ENCODE measurements at regions not wholly inside any gene's neighbourhood (a gene's known extent, or its start where the extent isn't known, plus 50 kb on each side); places are given as distances from the start of the nearest gene placed in this dataset.

DNA sequence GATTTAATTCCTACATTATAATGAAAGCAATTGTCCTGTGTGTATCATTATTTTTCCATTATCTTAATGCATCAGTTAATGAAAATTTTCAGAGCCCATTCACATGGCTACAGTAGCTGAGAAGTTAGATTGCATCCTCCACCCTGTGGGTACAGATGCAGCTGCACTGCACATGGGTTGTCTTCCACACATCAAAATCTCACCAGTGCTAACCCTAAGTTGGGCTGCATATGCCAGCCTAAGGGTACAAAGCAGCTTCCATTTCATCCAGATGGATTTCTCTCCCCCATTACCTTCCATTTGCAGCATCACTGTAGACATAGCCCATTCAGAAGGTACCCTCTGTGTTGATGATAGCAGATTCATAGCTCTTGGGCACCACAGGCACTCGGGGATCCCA, 74.7 kb upstream of the WDR11 start:
- ChIA-PET POLR2A (no interaction called here), CTCF (no interaction called here)
- no peak for DNase-seq
- no peak for ATAC-seq
- Mint-ChIP-seq H3K27me3 (peaks cover 1% of the 10 kb centered on the region), H3K9me3 (no peaks in the 10 kb centered on the region), H3K4me1 (ENCODE audit: low read depth) (no peaks in the 10 kb centered on the region), H3K4me3 (no peak overlapping the region), H3K27ac (no peak overlapping the region), H3K36me3 (ENCODE audit: low read depth) (no peaks in the 10 kb centered on the region)
- intact Hi-C loops (cut with micrococcal nuclease): no loop called here
- TF ChIP-seq, protein P1, sequence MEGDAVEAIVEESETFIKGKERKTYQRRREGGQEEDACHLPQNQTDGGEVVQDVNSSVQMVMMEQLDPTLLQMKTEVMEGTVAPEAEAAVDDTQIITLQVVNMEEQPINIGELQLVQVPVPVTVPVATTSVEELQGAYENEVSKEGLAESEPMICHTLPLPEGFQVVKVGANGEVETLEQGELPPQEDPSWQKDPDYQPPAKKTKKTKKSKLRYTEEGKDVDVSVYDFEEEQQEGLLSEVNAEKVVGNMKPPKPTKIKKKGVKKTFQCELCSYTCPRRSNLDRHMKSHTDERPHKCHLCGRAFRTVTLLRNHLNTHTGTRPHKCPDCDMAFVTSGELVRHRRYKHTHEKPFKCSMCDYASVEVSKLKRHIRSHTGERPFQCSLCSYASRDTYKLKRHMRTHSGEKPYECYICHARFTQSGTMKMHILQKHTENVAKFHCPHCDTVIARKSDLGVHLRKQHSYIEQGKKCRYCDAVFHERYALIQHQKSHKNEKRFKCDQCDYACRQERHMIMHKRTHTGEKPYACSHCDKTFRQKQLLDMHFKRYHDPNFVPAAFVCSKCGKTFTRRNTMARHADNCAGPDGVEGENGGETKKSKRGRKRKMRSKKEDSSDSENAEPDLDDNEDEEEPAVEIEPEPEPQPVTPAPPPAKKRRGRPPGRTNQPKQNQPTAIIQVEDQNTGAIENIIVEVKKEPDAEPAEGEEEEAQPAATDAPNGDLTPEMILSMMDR (IDR thresholded peaks at IDR 0.05): no peak

DNA sequence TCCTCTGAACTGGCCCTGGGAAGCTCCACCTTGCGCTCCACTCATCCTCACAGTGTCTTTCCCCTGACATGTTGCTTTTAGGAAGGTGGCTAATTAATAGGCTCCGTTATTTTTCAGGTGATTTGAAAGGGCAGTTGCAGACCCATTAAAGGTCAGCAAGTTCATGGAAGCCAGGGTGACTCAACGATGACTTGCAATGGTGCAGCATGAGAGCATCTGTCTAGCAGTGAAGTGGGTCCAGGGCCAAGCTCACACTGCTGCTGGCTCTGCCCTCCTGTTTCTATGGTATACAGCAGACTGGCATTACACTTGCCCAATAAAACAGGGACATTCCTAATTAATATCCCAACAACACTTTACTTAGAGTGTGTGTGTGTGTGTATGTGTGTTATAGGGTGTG, 68.8 kb upstream of the WDR11 start:
- TF ChIP-seq, protein P1 (IDR thresholded peaks at IDR 0.05): no peak
- H3K36me3 Mint-ChIP-seq (ENCODE audit: low read depth): no peaks in the 10 kb centered on the region
- H3K27ac Mint-ChIP-seq: no peak overlapping the region
- DNase-seq: no peak
- no peak overlapping the region for H3K4me3 Mint-ChIP-seq
- ChIA-PET CTCF (no interaction called here), POLR2A (no interaction called here)
- intact Hi-C loops (cut with micrococcal nuclease): no loop called here
- ATAC-seq: no peak
- no peaks in the 10 kb centered on the region for H3K27me3 Mint-ChIP-seq
- no peaks in the 10 kb centered on the region for H3K9me3 Mint-ChIP-seq
- no peaks in the 10 kb centered on the region for H3K4me1 Mint-ChIP-seq (ENCODE audit: low read depth)

DNA sequence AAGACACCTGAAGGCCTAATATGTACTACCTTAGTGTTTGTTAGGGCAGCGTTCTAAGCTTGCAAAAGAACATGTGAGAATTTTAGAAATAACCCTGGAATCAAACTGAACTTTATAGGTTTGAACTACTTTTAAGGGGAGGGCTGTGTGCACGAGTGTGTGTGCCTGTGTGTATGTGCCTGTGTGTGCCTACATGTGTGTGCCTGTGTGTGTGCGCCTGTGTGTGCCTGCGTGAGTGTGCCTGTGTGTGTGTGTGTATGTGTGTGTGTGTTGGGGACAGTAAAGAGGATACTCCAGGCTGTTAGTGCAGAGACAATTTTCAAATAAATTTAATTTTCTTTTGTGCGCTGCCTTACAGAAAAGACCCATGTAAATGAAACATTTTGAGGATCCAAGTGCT, 68.1 kb upstream of the WDR11 start:
- ATAC-seq: no peak
- no peak for DNase-seq
- CTCF ChIA-PET: no interaction called here
- Mint-ChIP-seq H3K27ac (no peak overlapping the region), H3K4me3 (no peak overlapping the region), H3K36me3 (ENCODE audit: low read depth) (no peaks in the 10 kb centered on the region), H3K9me3 (no peaks in the 10 kb centered on the region), H3K4me1 (ENCODE audit: low read depth) (no peaks in the 10 kb centered on the region), H3K27me3 (no peaks in the 10 kb centered on the region)
- TF ChIP-seq, protein P1 (IDR thresholded peaks at IDR 0.05): no peak
- intact Hi-C loops (cut with micrococcal nuclease): no loop called here
- POLR2A ChIA-PET: no interaction called here

DNA sequence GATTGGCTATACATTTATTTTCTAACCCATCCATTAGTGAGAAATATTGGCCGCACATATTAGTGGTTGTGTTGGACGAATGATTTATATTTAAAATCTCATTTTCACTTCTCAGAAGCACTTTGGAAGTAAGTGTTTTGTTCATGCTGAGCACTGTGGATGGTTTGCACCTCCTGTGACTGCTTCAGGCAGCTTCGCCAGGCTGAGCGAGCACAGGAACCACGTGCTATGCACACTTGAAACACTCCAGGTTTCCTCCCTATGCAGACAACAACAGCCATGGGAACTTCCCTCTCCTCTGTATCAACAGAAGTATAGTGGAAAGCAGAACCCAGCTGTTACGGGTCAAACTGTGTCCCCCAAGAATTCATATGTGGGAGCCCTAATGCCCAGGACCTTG, 67.3 kb upstream of the WDR11 start:
- H3K27ac Mint-ChIP-seq: no peak overlapping the region
- ChIA-PET POLR2A (no interaction called here), CTCF (no interaction called here)
- no peaks in the 10 kb centered on the region for H3K9me3 Mint-ChIP-seq
- DNase-seq (no peak), ATAC-seq (no peak)
- no peaks in the 10 kb centered on the region for H3K36me3 Mint-ChIP-seq (ENCODE audit: low read depth)
- H3K4me3 Mint-ChIP-seq: no peak overlapping the region
- intact Hi-C loops (cut with micrococcal nuclease): no loop called here
- no peaks in the 10 kb centered on the region for H3K27me3 Mint-ChIP-seq
- TF ChIP-seq, protein P1 (IDR thresholded peaks at IDR 0.05): no peak
- H3K4me1 Mint-ChIP-seq (ENCODE audit: low read depth): no peaks in the 10 kb centered on the region

DNA sequence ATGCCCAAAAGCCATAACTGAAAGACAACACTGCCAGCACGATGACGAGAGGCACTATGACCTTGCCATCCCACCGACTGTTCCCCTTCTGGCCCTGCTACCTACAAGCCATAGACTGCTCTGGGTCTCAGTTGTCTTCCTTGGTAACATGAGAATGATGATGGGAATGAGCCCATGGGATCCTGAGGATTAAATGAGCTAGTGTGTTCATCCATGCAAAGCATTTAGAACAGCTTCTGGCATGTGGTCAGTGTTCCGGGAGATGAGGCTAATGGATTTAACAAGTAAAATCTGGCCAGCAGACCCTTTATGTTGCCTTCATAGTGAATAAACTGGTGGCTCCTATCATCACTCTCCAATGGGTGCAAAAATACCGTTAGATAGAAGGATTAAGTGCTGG, 62.4 kb upstream of the WDR11 start:
- H3K27ac Mint-ChIP-seq: no peak overlapping the region
- H3K36me3 Mint-ChIP-seq (ENCODE audit: low read depth): no peaks in the 10 kb centered on the region
- ChIA-PET POLR2A (no interaction called here), CTCF (no interaction called here)
- intact Hi-C loops (cut with micrococcal nuclease): no loop called here
- H3K9me3 Mint-ChIP-seq: no peaks in the 10 kb centered on the region
- peaks cover 3% of the 10 kb centered on the region for H3K27me3 Mint-ChIP-seq
- ATAC-seq (no peak), DNase-seq (no peak)
- TF ChIP-seq, protein P1 (IDR thresholded peaks at IDR 0.05): no peak
- no peaks in the 10 kb centered on the region for H3K4me1 Mint-ChIP-seq (ENCODE audit: low read depth)
- H3K4me3 Mint-ChIP-seq: no peak overlapping the region
